Retina (tissue), 1 donor: ENCODE measurements at regions not wholly inside any gene's neighbourhood (a gene's known extent, or its start where the extent isn't known, plus 50 kb on each side); places are given as distances from the start of the nearest gene placed in this dataset.

Experiments
- DNase-seq: peaks from one replicate; pipeline ENCODE4 v3.0.0-alpha.2; 2016

- DNase-seq, result peak; percentile 57
Observed at GRCh38 chr12:24255920-24256665, 306.6 kb upstream of the SOX5 start.

GRCh38 chr12:24252602-24253001 lies 303.1 kb upstream of the SOX5 start:
- peak; percentile 13 for DNase-seq

GRCh38 chr12:24246934-24247333 lies 297.5 kb upstream of the SOX5 start:
- no peak for DNase-seq

GRCh38 chr12:24246376-24246775 lies 296.9 kb upstream of the SOX5 start:
- DNase-seq, result no peak

GRCh38 chr12:24244801-24245200 lies 295.3 kb upstream of the SOX5 start:
- DNase-seq, result no peak

- DNase-seq, result no peak
Observed at GRCh38 chr12:24244231-24244630, 294.8 kb upstream of the SOX5 start.

- no peak for DNase-seq
Observed at GRCh38 chr12:24240707-24241106, 291.2 kb upstream of the SOX5 start.

GRCh38 chr12:24233519-24234246 lies 284.2 kb upstream of the SOX5 start:
- no peak for DNase-seq

GRCh38 chr12:24232531-24232930 lies 283.1 kb upstream of the SOX5 start:
- DNase-seq, result no peak

GRCh38 chr12:24231298-24231697 lies 281.8 kb upstream of the SOX5 start:
- no peak for DNase-seq

GRCh38 chr12:24230061-24230701 lies 280.7 kb upstream of the SOX5 start:
- DNase-seq, result peak; percentile 70

- DNase-seq, result no peak
Observed at GRCh38 chr12:24229031-24229700, 279.7 kb upstream of the SOX5 start.

- no peak for DNase-seq
Observed at GRCh38 chr12:24228371-24228770, 278.9 kb upstream of the SOX5 start.

- no peak for DNase-seq
Observed at GRCh38 chr12:24227551-24227950, 278.1 kb upstream of the SOX5 start.

GRCh38 chr12:24226745-24227350 lies 277.4 kb upstream of the SOX5 start:
- DNase-seq, result no peak

- DNase-seq, result no peak
Observed at GRCh38 chr12:24224401-24224800, 274.9 kb upstream of the SOX5 start.

- peak; percentile 84 for DNase-seq
Observed at GRCh38 chr12:24223926-24224325, 274.5 kb upstream of the SOX5 start.

- no peak for DNase-seq
Observed at GRCh38 chr12:24222968-24223367, 273.5 kb upstream of the SOX5 start.

- DNase-seq, result no peak
Observed at GRCh38 chr12:24212496-24212895, 263.0 kb upstream of the SOX5 start.

GRCh38 chr12:24206621-24207020 lies 257.2 kb upstream of the SOX5 start:
- DNase-seq, result no peak

GRCh38 chr12:24201258-24201970 lies 251.9 kb upstream of the SOX5 start:
- no peak for DNase-seq

GRCh38 chr12:24200010-24200409 lies 250.5 kb upstream of the SOX5 start:
- DNase-seq, result no peak
